Tibial artery (tissue), 4 donors: ENCODE measurements at regions not wholly inside any gene's neighbourhood (a gene's known extent, or its start where the extent isn't known, plus 50 kb on each side); places are given as distances from the start of the nearest gene placed in this dataset.

ENCODE experiments used
- DNase-seq, 2 donors: peaks; one replicate each; pipeline ENCODE4 v3.0.0-alpha.2; 2019
- H3K27ac ChIP-seq, 2 donors: fragments of 200-600 bp; sonication (generic) in 1 of 2; 1 replicate in 1 of 2; 2 replicates in 1 of 2; pipeline ENCODE4 v1.5.1; 2018 to 2019; ENCODE audit warnings: mild to moderate bottlenecking in 1 of 2
- H3K27me3 ChIP-seq, 2 donors: fragments of 200-600 bp; sonication (generic) in 1 of 2; one replicate each; pipeline versions ENCODE4 v1.5.1 to v1.6.0; 2016 to 2019
- H3K36me3 ChIP-seq, 3 donors: fragments of 200-600 bp; sonication (generic) in 2 of 3; one replicate each; pipeline ENCODE4 v1.5.1; 2016 to 2019; ENCODE audit warnings: mild to moderate bottlenecking in 2 of 3
- H3K4me1 ChIP-seq, 4 donors: fragments of 200-600 bp; sonication (generic) in 2 of 4; 1 replicate in 3 of 4; 2 replicates in 1 of 4; pipeline ENCODE4 v1.5.1; 2016 to 2019
- H3K4me3 ChIP-seq, 2 donors: fragments of 200-600 bp; sonication (generic) in 1 of 2; 1 replicate in 1 of 2; 2 replicates in 1 of 2; pipeline ENCODE4 v1.5.1; 2018 to 2019; ENCODE audit warnings: mild to moderate bottlenecking in 2 of 2
- H3K9me3 ChIP-seq, 3 donors: fragments of 200-600 bp; sonication (generic) in 1 of 3; one replicate each; pipeline ENCODE4 v1.5.1; 2016 to 2019
- intact Hi-C: fragments of 100-400 bp; cut with DNase I; formaldehyde crosslinking; loops from one replicate; pipeline ENCODE4 v1.15.0; 2023; ENCODE audit warnings: low total_unique reads
- TF ChIP-seq, protein P1 (sequence below), 2 experiments: fragments of 200-600 bp in 1 of 2; fragments of 450-650 bp in 1 of 2; IDR thresholded peaks; one replicate each; pipeline ENCODE4 v1.5.1; 2017 to 2019; ENCODE audit warnings: antibody characterized with exemption in 2 of 2, mild to moderate bottlenecking in 1 of 2, moderate library complexity in 1 of 2

DNA sequence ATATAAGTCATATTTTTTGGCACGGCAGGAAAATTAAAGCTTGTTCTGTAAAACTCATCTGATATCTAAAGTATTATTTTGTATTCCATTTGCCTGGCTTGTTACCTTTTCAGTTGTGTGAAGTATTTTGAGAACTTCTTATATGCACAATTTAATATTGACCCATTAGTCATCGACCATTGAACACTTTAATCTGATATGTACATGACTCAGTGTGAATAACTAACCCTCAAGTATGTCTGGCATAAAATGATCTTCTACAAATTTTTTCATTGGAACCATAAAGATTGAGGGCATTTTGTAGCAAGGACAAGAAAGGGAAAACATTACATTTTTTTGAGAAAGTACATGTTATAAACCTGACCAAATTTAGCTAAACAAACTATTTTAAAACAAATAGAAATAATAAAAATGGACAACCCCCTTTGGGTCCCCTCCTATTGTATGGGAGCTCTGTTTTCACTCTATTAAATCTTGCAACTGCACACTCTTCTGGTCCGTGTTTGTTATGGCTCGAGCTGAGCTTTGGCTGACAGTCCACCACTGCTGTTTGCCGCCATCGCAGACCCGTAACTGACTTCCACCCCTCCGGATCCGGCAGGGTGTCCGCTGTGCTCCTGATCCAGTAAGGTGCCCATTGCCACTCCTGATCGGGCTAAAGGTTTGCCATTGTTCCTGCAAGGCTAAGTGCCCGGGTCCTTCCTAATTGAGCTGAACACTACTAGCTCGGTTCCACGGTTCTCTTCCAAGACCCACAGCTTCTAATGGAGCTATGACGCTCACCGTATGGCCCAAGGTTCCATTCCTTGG is 118.8 kb downstream of the SLC6A15 start:
- no peaks in the 10 kb centered on the region for H3K27me3 ChIP-seq
- no peak overlapping the region for H3K27ac ChIP-seq
- H3K9me3 ChIP-seq = no peaks in the 10 kb centered on the region
- no peak for DNase-seq
- H3K4me1 ChIP-seq = no peaks in the 10 kb centered on the region
- TF ChIP-seq, protein P1, sequence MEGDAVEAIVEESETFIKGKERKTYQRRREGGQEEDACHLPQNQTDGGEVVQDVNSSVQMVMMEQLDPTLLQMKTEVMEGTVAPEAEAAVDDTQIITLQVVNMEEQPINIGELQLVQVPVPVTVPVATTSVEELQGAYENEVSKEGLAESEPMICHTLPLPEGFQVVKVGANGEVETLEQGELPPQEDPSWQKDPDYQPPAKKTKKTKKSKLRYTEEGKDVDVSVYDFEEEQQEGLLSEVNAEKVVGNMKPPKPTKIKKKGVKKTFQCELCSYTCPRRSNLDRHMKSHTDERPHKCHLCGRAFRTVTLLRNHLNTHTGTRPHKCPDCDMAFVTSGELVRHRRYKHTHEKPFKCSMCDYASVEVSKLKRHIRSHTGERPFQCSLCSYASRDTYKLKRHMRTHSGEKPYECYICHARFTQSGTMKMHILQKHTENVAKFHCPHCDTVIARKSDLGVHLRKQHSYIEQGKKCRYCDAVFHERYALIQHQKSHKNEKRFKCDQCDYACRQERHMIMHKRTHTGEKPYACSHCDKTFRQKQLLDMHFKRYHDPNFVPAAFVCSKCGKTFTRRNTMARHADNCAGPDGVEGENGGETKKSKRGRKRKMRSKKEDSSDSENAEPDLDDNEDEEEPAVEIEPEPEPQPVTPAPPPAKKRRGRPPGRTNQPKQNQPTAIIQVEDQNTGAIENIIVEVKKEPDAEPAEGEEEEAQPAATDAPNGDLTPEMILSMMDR (IDR thresholded peaks at IDR 0.05) = no peak
- H3K4me3 ChIP-seq = no peak overlapping the region
- intact Hi-C loops = no loop called here
- no peaks in the 10 kb centered on the region for H3K36me3 ChIP-seq

GRCh38 chr12:84791444-84791843 is 121.2 kb downstream of the SLC6A15 start:
- DNase-seq = no peak
- H3K36me3 ChIP-seq = no peaks in the 10 kb centered on the region
- H3K9me3 ChIP-seq = no peaks in the 10 kb centered on the region
- H3K4me1 ChIP-seq = no peaks in the 10 kb centered on the region
- TF ChIP-seq, protein P1 (IDR thresholded peaks at IDR 0.05) = no peak
- intact Hi-C loops = no loop called here
- no peak overlapping the region for H3K4me3 ChIP-seq
- H3K27ac ChIP-seq = no peak overlapping the region
- H3K27me3 ChIP-seq = no peaks in the 10 kb centered on the region

DNA sequence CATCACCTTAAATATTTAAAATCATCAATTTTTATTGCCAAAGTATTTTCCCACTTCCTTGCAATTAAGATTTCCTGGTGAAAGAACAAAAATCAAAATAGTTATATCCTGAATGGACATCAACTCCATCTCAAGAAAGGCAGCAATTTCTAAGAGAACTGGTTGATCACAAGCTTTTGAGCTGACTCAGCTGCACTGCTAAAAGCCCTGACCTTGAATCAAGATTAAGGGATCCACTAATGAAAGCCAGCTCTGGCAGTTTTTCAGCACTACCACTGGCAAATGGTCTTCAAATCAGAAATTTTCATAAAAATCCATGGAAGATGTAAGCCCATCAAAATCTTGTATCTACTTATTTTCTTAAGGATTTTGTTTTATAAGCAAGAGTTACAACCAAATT is 123.4 kb downstream of the SLC6A15 start:
- no peak overlapping the region for H3K4me3 ChIP-seq
- no peak for DNase-seq
- H3K4me1 ChIP-seq = no peaks in the 10 kb centered on the region
- no peak overlapping the region for H3K27ac ChIP-seq
- no peaks in the 10 kb centered on the region for H3K27me3 ChIP-seq
- TF ChIP-seq, protein P1 (IDR thresholded peaks at IDR 0.05) = no peak
- intact Hi-C loops = no loop called here
- H3K36me3 ChIP-seq = no peaks in the 10 kb centered on the region
- no peaks in the 10 kb centered on the region for H3K9me3 ChIP-seq

DNA sequence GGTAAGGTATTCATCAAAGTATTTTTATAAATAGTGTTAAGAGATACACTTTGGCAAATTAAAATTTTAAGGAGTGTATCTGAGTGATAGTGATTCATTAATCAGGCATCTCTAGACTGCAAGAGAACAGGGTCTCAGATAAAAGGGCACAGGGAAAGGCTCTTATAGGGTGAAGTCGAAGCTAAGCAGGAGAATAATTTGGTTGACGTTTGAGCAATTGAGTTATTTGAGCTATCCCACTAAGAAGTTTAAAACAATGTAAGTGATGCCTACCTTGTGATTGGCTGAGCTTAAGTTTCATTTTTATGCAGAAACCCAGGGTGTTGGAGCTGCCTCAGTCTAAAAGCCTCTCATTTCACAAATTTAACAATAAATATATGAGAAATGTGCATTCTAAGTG is 125.3 kb downstream of the SLC6A15 start:
- Histone ChIP-seq H3K9me3 (no peaks in the 10 kb centered on the region), H3K4me3 (no peak overlapping the region), H3K4me1 (no peaks in the 10 kb centered on the region), H3K27ac (no peak overlapping the region), H3K27me3 (no peaks in the 10 kb centered on the region), H3K36me3 (no peaks in the 10 kb centered on the region)
- intact Hi-C loops = no loop called here
- TF ChIP-seq, protein P1 (IDR thresholded peaks at IDR 0.05) = no peak
- DNase-seq = no peak

- no peaks in the 10 kb centered on the region for H3K27me3 ChIP-seq
These were observed 126.0 kb downstream of the SLC6A15 start for GRCh38 chr12:84786622-84787021.

More at GRCh38 chr12:84786622-84787021, 126.0 kb downstream of the SLC6A15 start:
- Histone ChIP-seq H3K4me3 (no peak overlapping the region), H3K36me3 (no peaks in the 10 kb centered on the region), H3K9me3 (no peaks in the 10 kb centered on the region), H3K4me1 (no peaks in the 10 kb centered on the region), H3K27ac (no peak overlapping the region)
- DNase-seq = no peak
- TF ChIP-seq, protein P1 (IDR thresholded peaks at IDR 0.05) = no peak
- intact Hi-C loops = no loop called here
